ENCODE measurements at regions not wholly inside any gene's neighbourhood (a gene's known extent, or its start where the extent isn't known, plus 50 kb on each side); places are given as distances from the start of the nearest gene placed in this dataset.

GRCh38 chr7:47128700-47129099 lies 453.2 kb downstream of the TNS3 start:
- Histone ChIP-seq H3K14ac (replicated peaks; ENCODE audit: low read depth, low read length) (no peak overlapping the region), H3K9ac (ENCODE audit: low read depth, low read length) (no peak overlapping the region), H2AK5ac (ENCODE audit: low read depth, low read length) (no peak overlapping the region), H4K91ac (ENCODE audit: insufficient read depth, low read depth, low read length) (no peak overlapping the region), H2AFZ (replicated peaks; ENCODE audit: low read length, poor library complexity) (no peak overlapping the region), H3K9me3 (ENCODE audit: control insufficient read depth, insufficient read depth, low read length) (no peaks in the 10 kb centered on the region), H4K8ac (ENCODE audit: low read depth in 2 of 2, low read length in 2 of 2) (no peak overlapping the region), H2BK120ac (ENCODE audit: low read depth, low read length) (no peak overlapping the region), H2BK20ac (ENCODE audit: low read depth, low read length) (no peak overlapping the region), H2BK15ac (ENCODE audit: low read depth, low read length) (no peak overlapping the region), H3K4me2 (ENCODE audit: low read depth, low read length) (no peak overlapping the region), H3K18ac (ENCODE audit: low read depth, low read length) (no peak overlapping the region), H3K56ac (ENCODE audit: extremely low read depth, insufficient read depth, low read length) (no peak overlapping the region), H3K9me1 (ENCODE audit: insufficient read depth, low read length) (no peaks in the 10 kb centered on the region), H3K4ac (ENCODE audit: low read depth, low read length) (no peak overlapping the region), H3K27me3 (ENCODE audit: control insufficient read depth, insufficient read depth, low read length) (no peaks in the 10 kb centered on the region; the same call in 1 of the 2 replicates), H2BK5ac (ENCODE audit: low read depth, low read length, poor library complexity, severe bottlenecking) (no peak overlapping the region), H2AK9ac (replicated peaks; ENCODE audit: low read depth, low read length, poor library complexity) (no peak overlapping the region), H3K27ac (ENCODE audit: insufficient read depth, low read length) (no peak overlapping the region), H4K5ac (ENCODE audit: low read depth, low read length) (no peak overlapping the region), H3K4me3 (ENCODE audit: insufficient read depth, low read depth, low read length) (no peak overlapping the region), H4K20me1 (ENCODE audit: insufficient read depth, low read length) (no peaks in the 10 kb centered on the region), H3K23ac (ENCODE audit: low read depth, low read length) (no peak overlapping the region), H3K36me3 (ENCODE audit: control insufficient read depth, insufficient read depth, low read length) (no peaks in the 10 kb centered on the region), H3K4me1 (ENCODE audit: control insufficient read depth, insufficient read depth, low read length) (no peaks in the 10 kb centered on the region), H3K79me1 (ENCODE audit: low read depth in 1 of 2, low read length in 2 of 2) (no peaks in the 10 kb centered on the region)
- BruUV-seq (replicated peaks): no TSS peak
- intact Hi-C loops (cut with micrococcal nuclease) (no loop called here), dilution Hi-C loops (cut with HindIII; ENCODE audit: low sequenced_read_pairs, unreplicated experiment) (no loop called here), in situ Hi-C loops (cut with MboI; ENCODE audit: low sequenced_read_pairs) (no loop called here)
- POLR2A ChIA-PET (ENCODE audit: unreplicated experiment): no interaction called here
- no peak for ATAC-seq (ENCODE audit: low read depth)
- CTCF ChIA-PET: interaction anchor here (0.6 kb wide), 1 partner anchor 840 kb away, joined by 5 read pairs; no protein-coding TSS in a partner anchor
- TF ChIP-seq RFX5 (IDR thresholded peaks at IDR 0.05; ENCODE audit: low read depth, low read length): no peak
- TF ChIP-seq MAFK (IDR thresholded peaks at IDR 0.05; ENCODE audit: low read depth, low read length): no peak
- TF ChIP-seq RCOR1 (IDR thresholded peaks at IDR 0.05; ENCODE audit: insufficient replicate concordance, low read length): no peak
- no peak for TF ChIP-seq MAZ (IDR thresholded peaks at IDR 0.05; ENCODE audit: borderline replicate concordance, low read depth, low read length)
- no peak for TF ChIP-seq FOS (IDR thresholded peaks at IDR 0.05; ENCODE audit: low read depth, low read length)
- TF ChIP-seq ELK1 (IDR thresholded peaks at IDR 0.05; ENCODE audit: borderline replicate concordance, low read depth, low read length): no peak
- no peak for TF ChIP-seq RAD21 (IDR thresholded peaks at IDR 0.05; ENCODE audit: low read length)
- DNase-seq: no peak

All from IMR-90 (cell line).